ENCODE measurements at regions not wholly inside any gene's neighbourhood (a gene's known extent, or its start where the extent isn't known, plus 50 kb on each side); places are given as distances from the start of the nearest gene placed in this dataset.
"Not testable (repeated sequence)": the region's sequence is repeated elsewhere in the genome, so short reads cannot be mapped to it uniquely, and the experiment has no call there.

- Mint-ChIP-seq H3K4me1 (ENCODE audit: low read depth) (no peaks in the 10 kb centered on the region), H3K9me3 (peaks cover 4% of the 10 kb centered on the region), H3K27ac (no peak overlapping the region), H3K36me3 (ENCODE audit: low read depth) (no peaks in the 10 kb centered on the region), H3K27me3 (peaks cover 34% of the 10 kb centered on the region), H3K4me3 (no peak overlapping the region)
These were observed 69.5 kb downstream of the TPRA1 start for GRCh38 chr3:127520993-127521392.

- peaks cover 4% of the 10 kb centered on the region for H3K9me3 Mint-ChIP-seq
- H3K36me3 Mint-ChIP-seq (ENCODE audit: low read depth) = no peaks in the 10 kb centered on the region
- H3K4me3 Mint-ChIP-seq = no peak overlapping the region
- no peak overlapping the region for H3K27ac Mint-ChIP-seq
- no peaks in the 10 kb centered on the region for H3K4me1 Mint-ChIP-seq (ENCODE audit: low read depth)
- peaks cover 33% of the 10 kb centered on the region for H3K27me3 Mint-ChIP-seq
These were observed 72.0 kb downstream of the TPRA1 start for GRCh38 chr3:127518456-127519081.

- H3K36me3 Mint-ChIP-seq (ENCODE audit: low read depth) = no peaks in the 10 kb centered on the region
- no peaks in the 10 kb centered on the region for H3K9me3 Mint-ChIP-seq
- no peaks in the 10 kb centered on the region for H3K4me1 Mint-ChIP-seq (ENCODE audit: low read depth)
- peaks cover 23% of the 10 kb centered on the region for H3K27me3 Mint-ChIP-seq
- no peak overlapping the region for H3K27ac Mint-ChIP-seq
- no peak overlapping the region for H3K4me3 Mint-ChIP-seq
These were observed 78.3 kb downstream of the TPRA1 start for GRCh38 chr3:127512256-127512655.

GRCh38 chr3:127501177-127501576 lies 89.4 kb downstream of the TPRA1 start:
- Mint-ChIP-seq H3K36me3 (ENCODE audit: low read depth) (peaks cover 9% of the 10 kb centered on the region), H3K4me1 (ENCODE audit: low read depth) (no peaks in the 10 kb centered on the region), H3K27ac (no peak overlapping the region), H3K27me3 (peaks cover 55% of the 10 kb centered on the region), H3K4me3 (no peak overlapping the region), H3K9me3 (peaks cover 19% of the 10 kb centered on the region)

GRCh38 chr3:127497676-127498075 lies 92.9 kb downstream of the TPRA1 start:
- no peak overlapping the region for H3K4me3 Mint-ChIP-seq
- H3K27me3 Mint-ChIP-seq = peaks cover 47% of the 10 kb centered on the region
- H3K9me3 Mint-ChIP-seq = peaks cover 17% of the 10 kb centered on the region
- no peaks in the 10 kb centered on the region for H3K4me1 Mint-ChIP-seq (ENCODE audit: low read depth)
- H3K36me3 Mint-ChIP-seq (ENCODE audit: low read depth) = peaks cover 8% of the 10 kb centered on the region
- H3K27ac Mint-ChIP-seq = no peak overlapping the region

- H3K36me3 Mint-ChIP-seq (ENCODE audit: low read depth) = peaks cover 5% of the 10 kb centered on the region
- no peak overlapping the region for H3K27ac Mint-ChIP-seq
- peaks cover 42% of the 10 kb centered on the region for H3K27me3 Mint-ChIP-seq
- H3K4me3 Mint-ChIP-seq = no peak overlapping the region
- H3K9me3 Mint-ChIP-seq = peaks cover 12% of the 10 kb centered on the region
- no peaks in the 10 kb centered on the region for H3K4me1 Mint-ChIP-seq (ENCODE audit: low read depth)
These were observed 93.4 kb downstream of the TPRA1 start for GRCh38 chr3:127497166-127497565.

- Mint-ChIP-seq H3K27me3 (peaks cover 41% of the 10 kb centered on the region), H3K4me3 (no peak overlapping the region), H3K36me3 (ENCODE audit: low read depth) (peaks cover 5% of the 10 kb centered on the region), H3K9me3 (peaks cover 11% of the 10 kb centered on the region), H3K27ac (no peak overlapping the region), H3K4me1 (ENCODE audit: low read depth) (no peaks in the 10 kb centered on the region)
These were observed 94.5 kb downstream of the TPRA1 start for GRCh38 chr3:127495821-127496655.

- H3K27me3 Mint-ChIP-seq = peaks cover 33% of the 10 kb centered on the region
- H3K27ac Mint-ChIP-seq = no peak overlapping the region
- no peak overlapping the region for H3K4me3 Mint-ChIP-seq
- no peaks in the 10 kb centered on the region for H3K9me3 Mint-ChIP-seq
- no peaks in the 10 kb centered on the region for H3K36me3 Mint-ChIP-seq (ENCODE audit: low read depth)
- H3K4me1 Mint-ChIP-seq (ENCODE audit: low read depth) = no peaks in the 10 kb centered on the region
These were observed 96.4 kb downstream of the TPRA1 start for GRCh38 chr3:127493924-127494646.

- no peak overlapping the region for H3K4me3 Mint-ChIP-seq
- no peak overlapping the region for H3K27ac Mint-ChIP-seq
- H3K36me3 Mint-ChIP-seq (ENCODE audit: low read depth) = no peaks in the 10 kb centered on the region
- H3K4me1 Mint-ChIP-seq (ENCODE audit: low read depth) = no peaks in the 10 kb centered on the region
- peaks cover 40% of the 10 kb centered on the region for H3K27me3 Mint-ChIP-seq
- H3K9me3 Mint-ChIP-seq = no peaks in the 10 kb centered on the region
These were observed 98.1 kb downstream of the TPRA1 start for GRCh38 chr3:127492426-127492825.

- H3K27me3 Mint-ChIP-seq = peaks cover 44% of the 10 kb centered on the region
- H3K4me3 Mint-ChIP-seq = no peak overlapping the region
- H3K4me1 Mint-ChIP-seq (ENCODE audit: low read depth) = no peaks in the 10 kb centered on the region
- no peak overlapping the region for H3K27ac Mint-ChIP-seq
- no peaks in the 10 kb centered on the region for H3K36me3 Mint-ChIP-seq (ENCODE audit: low read depth)
- H3K9me3 Mint-ChIP-seq = no peaks in the 10 kb centered on the region
These were observed 98.6 kb downstream of the TPRA1 start for GRCh38 chr3:127491909-127492308.

- Mint-ChIP-seq H3K4me1 (ENCODE audit: low read depth) (no peaks in the 10 kb centered on the region), H3K27ac (no peak overlapping the region), H3K36me3 (ENCODE audit: low read depth) (no peaks in the 10 kb centered on the region), H3K4me3 (no peak overlapping the region), H3K9me3 (no peaks in the 10 kb centered on the region), H3K27me3 (peaks cover 43% of the 10 kb centered on the region)
These were observed 99.2 kb downstream of the TPRA1 start for GRCh38 chr3:127491323-127491722.

GRCh38 chr3:127491024-127491305 lies 99.6 kb downstream of the TPRA1 start:
- H3K36me3 Mint-ChIP-seq (ENCODE audit: low read depth); H3K9me3 Mint-ChIP-seq: not testable (repeated sequence)
- peaks cover 47% of the 10 kb centered on the region for H3K27me3 Mint-ChIP-seq

GRCh38 chr3:127490271-127491023 lies 100.1 kb downstream of the TPRA1 start:
- peaks cover under 1% of the 10 kb centered on the region for H3K4me1 Mint-ChIP-seq (ENCODE audit: low read depth)
- no peaks in the 10 kb centered on the region for H3K36me3 Mint-ChIP-seq (ENCODE audit: low read depth)
- no peak overlapping the region for H3K4me3 Mint-ChIP-seq
- no peak overlapping the region for H3K27ac Mint-ChIP-seq
- H3K27me3 Mint-ChIP-seq = peaks cover 44% of the 10 kb centered on the region
- H3K9me3 Mint-ChIP-seq = no peaks in the 10 kb centered on the region

More at GRCh38 chr3:127491024-127491305, 99.6 kb downstream of the TPRA1 start:
- H3K4me1 Mint-ChIP-seq (ENCODE audit: low read depth); H3K4me3 Mint-ChIP-seq; H3K27ac Mint-ChIP-seq: not testable (repeated sequence)

GRCh38 chr3:127489357-127489756 lies 101.2 kb downstream of the TPRA1 start:
- Mint-ChIP-seq H3K4me3 (no peak overlapping the region), H3K4me1 (ENCODE audit: low read depth) (peaks cover 12% of the 10 kb centered on the region), H3K36me3 (ENCODE audit: low read depth) (no peaks in the 10 kb centered on the region), H3K27me3 (peaks cover 44% of the 10 kb centered on the region), H3K27ac (no peak overlapping the region), H3K9me3 (no peaks in the 10 kb centered on the region)

GRCh38 chr3:127488740-127489139 lies 101.8 kb downstream of the TPRA1 start:
- H3K4me3 Mint-ChIP-seq = no peak overlapping the region
- H3K27me3 Mint-ChIP-seq = peaks cover 42% of the 10 kb centered on the region
- H3K36me3 Mint-ChIP-seq (ENCODE audit: low read depth) = no peaks in the 10 kb centered on the region
- peaks cover 18% of the 10 kb centered on the region for H3K4me1 Mint-ChIP-seq (ENCODE audit: low read depth)
- no peak overlapping the region for H3K27ac Mint-ChIP-seq
- no peaks in the 10 kb centered on the region for H3K9me3 Mint-ChIP-seq

All from stimulated activated naive CD8-positive, alpha-beta T cell treated with anti-CD3 and anti-CD28 coated beads, Interleukin-15, Interleukin-2, amounts not matched to agents 100 ng/mL and 50 ng/mL, for 24 hours (primary cell).